Stromal cell of bone marrow (primary cell): ENCODE measurements at regions not wholly inside any gene's neighbourhood (a gene's known extent, or its start where the extent isn't known, plus 50 kb on each side); places are given as distances from the start of the nearest gene placed in this dataset.
A peak's percentile ranks its signal among the peaks of the same experiment; 100 is the strongest.
"Not testable (repeated sequence)": the region's sequence is repeated elsewhere in the genome, so short reads cannot be mapped to it uniquely, and the experiment has no call there.

Experiments
- DNase-seq: peaks from one replicate; pipeline ENCODE4 v3.0.0-alpha.2; 2012; ENCODE audit warnings: low read depth

GRCh38 chr16:76984196-76984595 lies 206.8 kb upstream of the MON1B start:
- DNase-seq, result no peak

- DNase-seq, result no peak
Observed at GRCh38 chr16:76985392-76986045, 205.5 kb upstream of the MON1B start.

GRCh38 chr16:76988526-76988925 lies 202.5 kb upstream of the MON1B start:
- DNase-seq, result no peak

GRCh38 chr16:77002644-77003043 lies 188.3 kb upstream of the MON1B start:
- no peak for DNase-seq

GRCh38 chr16:77009453-77009852 lies 181.5 kb upstream of the MON1B start:
- no peak for DNase-seq

- no peak for DNase-seq
Observed at GRCh38 chr16:77014441-77014840, 176.5 kb upstream of the MON1B start.

- no peak for DNase-seq
Observed at GRCh38 chr16:77030600-77030999, 160.4 kb upstream of the MON1B start.

GRCh38 chr16:77033516-77033915 lies 157.5 kb upstream of the MON1B start:
- DNase-seq, result no peak

- no peak for DNase-seq
Observed at GRCh38 chr16:77035361-77035760, 155.6 kb upstream of the MON1B start.

GRCh38 chr16:77037696-77038347 lies 153.2 kb upstream of the MON1B start:
- no peak for DNase-seq

- no peak for DNase-seq
Observed at GRCh38 chr16:77041468-77041867, 149.5 kb upstream of the MON1B start.

- peak; percentile 11 for DNase-seq
Observed at GRCh38 chr16:77043076-77043475, 147.9 kb upstream of the MON1B start.

- no peak for DNase-seq
Observed at GRCh38 chr16:77046206-77046605, 144.8 kb upstream of the MON1B start.

- no peak for DNase-seq
Observed at GRCh38 chr16:77048085-77048484, 142.9 kb upstream of the MON1B start.

GRCh38 chr16:77049577-77049976 lies 141.4 kb upstream of the MON1B start:
- no peak for DNase-seq

GRCh38 chr16:77056597-77056996 lies 134.4 kb upstream of the MON1B start:
- DNase-seq, result not testable (repeated sequence)

- DNase-seq, result no peak
Observed at GRCh38 chr16:77057161-77057774, 133.7 kb upstream of the MON1B start.

- DNase-seq, result no peak
Observed at GRCh38 chr16:77059446-77059845, 131.5 kb upstream of the MON1B start.

- DNase-seq, result no peak
Observed at GRCh38 chr16:77060614-77061013, 130.4 kb upstream of the MON1B start.

GRCh38 chr16:77062878-77063675 lies 127.9 kb upstream of the MON1B start:
- DNase-seq, result no peak

- no peak for DNase-seq
Observed at GRCh38 chr16:77063676-77064016, 127.3 kb upstream of the MON1B start.

- DNase-seq, result no peak
Observed at GRCh38 chr16:77064037-77064436, 127.0 kb upstream of the MON1B start.
